ENCODE measurements at regions not wholly inside any gene's neighbourhood (a gene's known extent, or its start where the extent isn't known, plus 50 kb on each side); places are given as distances from the start of the nearest gene placed in this dataset.

DNA sequence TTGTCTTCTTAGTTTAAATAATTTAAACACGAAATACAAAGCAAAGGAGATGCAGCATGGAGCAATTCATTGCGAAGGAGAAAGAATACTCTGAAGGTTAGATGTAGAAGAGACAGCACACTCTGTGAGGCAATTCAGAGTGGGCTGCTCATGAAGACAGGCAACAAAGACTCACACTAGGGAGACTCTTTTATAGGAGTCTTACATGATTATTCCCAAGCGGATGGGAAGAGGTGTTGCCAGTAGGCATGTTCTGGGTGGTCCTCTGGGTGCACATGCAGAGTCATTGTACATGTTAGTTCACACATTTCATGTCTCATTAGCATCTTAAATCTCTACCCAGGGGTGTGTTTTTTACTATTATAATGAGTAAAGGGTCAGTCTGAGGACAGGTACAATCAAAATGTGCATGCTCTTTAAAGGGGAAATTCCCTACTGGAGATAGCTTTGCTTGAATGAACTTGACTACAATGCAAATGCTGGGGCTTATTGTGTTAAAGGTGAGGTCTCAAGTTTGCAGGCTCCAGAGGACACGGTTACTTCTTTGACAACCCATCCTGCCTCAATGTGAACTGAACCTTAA, 275.5 kb downstream of the CDH19 start:
- H3K27me3 Mint-ChIP-seq (ENCODE audit: low read depth) = no peaks in the 10 kb centered on the region
- H3K9me3 Mint-ChIP-seq = no peaks in the 10 kb centered on the region
- TF ChIP-seq FOXJ3 (CRISPR knock-in tag; IDR thresholded peaks at IDR 0.05; ENCODE audit: borderline replicate concordance) = no peak
- TF ChIP-seq, protein P1, sequence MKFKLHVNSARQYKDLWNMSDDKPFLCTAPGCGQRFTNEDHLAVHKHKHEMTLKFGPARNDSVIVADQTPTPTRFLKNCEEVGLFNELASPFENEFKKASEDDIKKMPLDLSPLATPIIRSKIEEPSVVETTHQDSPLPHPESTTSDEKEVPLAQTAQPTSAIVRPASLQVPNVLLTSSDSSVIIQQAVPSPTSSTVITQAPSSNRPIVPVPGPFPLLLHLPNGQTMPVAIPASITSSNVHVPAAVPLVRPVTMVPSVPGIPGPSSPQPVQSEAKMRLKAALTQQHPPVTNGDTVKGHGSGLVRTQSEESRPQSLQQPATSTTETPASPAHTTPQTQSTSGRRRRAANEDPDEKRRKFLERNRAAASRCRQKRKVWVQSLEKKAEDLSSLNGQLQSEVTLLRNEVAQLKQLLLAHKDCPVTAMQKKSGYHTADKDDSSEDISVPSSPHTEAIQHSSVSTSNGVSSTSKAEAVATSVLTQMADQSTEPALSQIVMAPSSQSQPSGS (CRISPR knock-in tag; IDR thresholded peaks at IDR 0.05; ENCODE audit: borderline replicate concordance, low read depth) = no peak
- no peak for TF ChIP-seq JAZF1 (CRISPR knock-in tag; IDR thresholded peaks at IDR 0.05)
- H3K36me3 Mint-ChIP-seq = no peaks in the 10 kb centered on the region
- CTCF ChIA-PET = no interaction called here
- H3K4me3 Mint-ChIP-seq = no peak overlapping the region
- peaks cover 17% of the 10 kb centered on the region for H3K4me1 Mint-ChIP-seq
- DNase-seq (ENCODE audit: low spot score) (no peak), ATAC-seq (peak; percentile 86)
- no peak overlapping the region for H3K27ac Mint-ChIP-seq
- POLR2A ChIA-PET = no interaction called here

- ATAC-seq = no peak
- Mint-ChIP-seq H3K9me3 (no peaks in the 10 kb centered on the region), H3K4me3 (no peak overlapping the region), H3K27me3 (ENCODE audit: low read depth) (no peaks in the 10 kb centered on the region), H3K27ac (no peak overlapping the region), H3K4me1 (peaks cover 22% of the 10 kb centered on the region), H3K36me3 (no peaks in the 10 kb centered on the region)
- TF ChIP-seq EMX1 (CRISPR knock-in tag; IDR thresholded peaks at IDR 0.05) (no peak), ZMAT4 (CRISPR knock-in tag; IDR thresholded peaks at IDR 0.05) (no peak), CREM (CRISPR knock-in tag; IDR thresholded peaks at IDR 0.05) (no peak), CREB1 (CRISPR knock-in tag; IDR thresholded peaks at IDR 0.05) (no peak), KAT7 (CRISPR knock-in tag; IDR thresholded peaks at IDR 0.05; ENCODE audit: borderline replicate concordance) (no peak), CBFB (CRISPR knock-in tag; IDR thresholded peaks at IDR 0.05; ENCODE audit: low read depth) (no peak), ZNF416 (CRISPR knock-in tag; IDR thresholded peaks at IDR 0.05) (no peak), SOX15 (CRISPR knock-in tag; IDR thresholded peaks at IDR 0.05) (no peak), E2F1 (CRISPR knock-in tag; IDR thresholded peaks at IDR 0.05) (no peak)
- TF ChIP-seq, protein P2, sequence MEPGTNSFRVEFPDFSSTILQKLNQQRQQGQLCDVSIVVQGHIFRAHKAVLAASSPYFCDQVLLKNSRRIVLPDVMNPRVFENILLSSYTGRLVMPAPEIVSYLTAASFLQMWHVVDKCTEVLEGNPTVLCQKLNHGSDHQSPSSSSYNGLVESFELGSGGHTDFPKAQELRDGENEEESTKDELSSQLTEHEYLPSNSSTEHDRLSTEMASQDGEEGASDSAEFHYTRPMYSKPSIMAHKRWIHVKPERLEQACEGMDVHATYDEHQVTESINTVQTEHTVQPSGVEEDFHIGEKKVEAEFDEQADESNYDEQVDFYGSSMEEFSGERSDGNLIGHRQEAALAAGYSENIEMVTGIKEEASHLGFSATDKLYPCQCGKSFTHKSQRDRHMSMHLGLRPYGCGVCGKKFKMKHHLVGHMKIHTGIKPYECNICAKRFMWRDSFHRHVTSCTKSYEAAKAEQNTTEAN (CRISPR knock-in tag; IDR thresholded peaks at IDR 0.05) = no peak
- TF ChIP-seq, protein P3, sequence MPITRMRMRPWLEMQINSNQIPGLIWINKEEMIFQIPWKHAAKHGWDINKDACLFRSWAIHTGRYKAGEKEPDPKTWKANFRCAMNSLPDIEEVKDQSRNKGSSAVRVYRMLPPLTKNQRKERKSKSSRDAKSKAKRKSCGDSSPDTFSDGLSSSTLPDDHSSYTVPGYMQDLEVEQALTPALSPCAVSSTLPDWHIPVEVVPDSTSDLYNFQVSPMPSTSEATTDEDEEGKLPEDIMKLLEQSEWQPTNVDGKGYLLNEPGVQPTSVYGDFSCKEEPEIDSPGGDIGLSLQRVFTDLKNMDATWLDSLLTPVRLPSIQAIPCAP (CRISPR knock-in tag; IDR thresholded peaks at IDR 0.05) = no peak
- TF ChIP-seq, protein P4, sequence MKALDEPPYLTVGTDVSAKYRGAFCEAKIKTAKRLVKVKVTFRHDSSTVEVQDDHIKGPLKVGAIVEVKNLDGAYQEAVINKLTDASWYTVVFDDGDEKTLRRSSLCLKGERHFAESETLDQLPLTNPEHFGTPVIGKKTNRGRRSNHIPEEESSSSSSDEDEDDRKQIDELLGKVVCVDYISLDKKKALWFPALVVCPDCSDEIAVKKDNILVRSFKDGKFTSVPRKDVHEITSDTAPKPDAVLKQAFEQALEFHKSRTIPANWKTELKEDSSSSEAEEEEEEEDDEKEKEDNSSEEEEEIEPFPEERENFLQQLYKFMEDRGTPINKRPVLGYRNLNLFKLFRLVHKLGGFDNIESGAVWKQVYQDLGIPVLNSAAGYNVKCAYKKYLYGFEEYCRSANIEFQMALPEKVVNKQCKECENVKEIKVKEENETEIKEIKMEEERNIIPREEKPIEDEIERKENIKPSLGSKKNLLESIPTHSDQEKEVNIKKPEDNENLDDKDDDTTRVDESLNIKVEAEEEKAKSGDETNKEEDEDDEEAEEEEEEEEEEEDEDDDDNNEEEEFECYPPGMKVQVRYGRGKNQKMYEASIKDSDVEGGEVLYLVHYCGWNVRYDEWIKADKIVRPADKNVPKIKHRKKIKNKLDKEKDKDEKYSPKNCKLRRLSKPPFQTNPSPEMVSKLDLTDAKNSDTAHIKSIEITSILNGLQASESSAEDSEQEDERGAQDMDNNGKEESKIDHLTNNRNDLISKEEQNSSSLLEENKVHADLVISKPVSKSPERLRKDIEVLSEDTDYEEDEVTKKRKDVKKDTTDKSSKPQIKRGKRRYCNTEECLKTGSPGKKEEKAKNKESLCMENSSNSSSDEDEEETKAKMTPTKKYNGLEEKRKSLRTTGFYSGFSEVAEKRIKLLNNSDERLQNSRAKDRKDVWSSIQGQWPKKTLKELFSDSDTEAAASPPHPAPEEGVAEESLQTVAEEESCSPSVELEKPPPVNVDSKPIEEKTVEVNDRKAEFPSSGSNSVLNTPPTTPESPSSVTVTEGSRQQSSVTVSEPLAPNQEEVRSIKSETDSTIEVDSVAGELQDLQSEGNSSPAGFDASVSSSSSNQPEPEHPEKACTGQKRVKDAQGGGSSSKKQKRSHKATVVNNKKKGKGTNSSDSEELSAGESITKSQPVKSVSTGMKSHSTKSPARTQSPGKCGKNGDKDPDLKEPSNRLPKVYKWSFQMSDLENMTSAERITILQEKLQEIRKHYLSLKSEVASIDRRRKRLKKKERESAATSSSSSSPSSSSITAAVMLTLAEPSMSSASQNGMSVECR (CRISPR knock-in tag; IDR thresholded peaks at IDR 0.05; ENCODE audit: borderline replicate concordance) = no peak
- DNase-seq (ENCODE audit: low spot score) = no peak
- CTCF ChIA-PET = no interaction called here
- POLR2A ChIA-PET = no interaction called here
These were observed 278.6 kb downstream of the CDH19 start for GRCh38 chr18:66325251-66325650.

Measured in WTC11 (cell line).